KMS-11 (cell line): ENCODE measurements at regions not wholly inside any gene's neighbourhood (a gene's known extent, or its start where the extent isn't known, plus 50 kb on each side); places are given as distances from the start of the nearest gene placed in this dataset.

Experiments used
- H2AFZ ChIP-seq: fragments of 200-600 bp; sonication (generic); 2 replicates; pipeline ENCODE4 v1.6.1; 2016; ENCODE audit warnings: antibody characterized with exemption, mixed run types, low read depth
- H3K27ac ChIP-seq: fragments of 200-600 bp; sonication (generic); 2 replicates; pipeline ENCODE4 v1.6.1; 2016; ENCODE audit warnings: mild to moderate bottlenecking, mixed run types
- H3K27me3 ChIP-seq: fragments of 200-600 bp; sonication (generic); 2 replicates; pipeline ENCODE4 v1.6.1; 2017; ENCODE audit warnings: mild to moderate bottlenecking, low read depth, mixed run types, moderate library complexity; ENCODE audit not compliant: insufficient read depth
- H3K36me3 ChIP-seq: fragments of 200-600 bp; sonication (generic); 2 replicates; pipeline ENCODE4 v1.6.1; 2017; ENCODE audit warnings: mild to moderate bottlenecking, mixed run types; ENCODE audit not compliant: insufficient read depth
- H3K4me1 ChIP-seq: fragments of 200-600 bp; sonication (generic); 2 replicates; pipeline ENCODE4 v1.6.1; 2016; ENCODE audit warnings: mild to moderate bottlenecking, low read depth, mixed run types; ENCODE audit not compliant: poor library complexity, severe bottlenecking
- H3K4me2 ChIP-seq: fragments of 200-600 bp; sonication (generic); 2 replicates; pipeline ENCODE4 v1.7.0; 2016; ENCODE audit warnings: mild to moderate bottlenecking, mixed run types
- H3K4me3 ChIP-seq: fragments of 200-600 bp; sonication (generic); IDR thresholded peaks from 2 replicates; pipeline ENCODE4 v1.6.1; 2017; ENCODE audit warnings: low read depth, low read length, mixed read lengths; ENCODE audit not compliant: insufficient read depth
- H3K79me2 ChIP-seq: fragments of 200-600 bp; sonication (generic); 2 replicates; pipeline ENCODE4 v1.6.1; 2016; ENCODE audit warnings: low read depth, mixed run types; ENCODE audit not compliant: insufficient read depth
- H3K9ac ChIP-seq: fragments of 200-600 bp; sonication (generic); 2 replicates; pipeline ENCODE4 v1.6.1; 2016; ENCODE audit warnings: mild to moderate bottlenecking, mixed run types
- H4K20me1 ChIP-seq: fragments of 200-600 bp; sonication (generic); 2 replicates; pipeline ENCODE4 v1.6.1; 2016; ENCODE audit warnings: mild to moderate bottlenecking, mixed run types; ENCODE audit not compliant: insufficient read depth
- CTCF ChIP-seq: fragments of 200-600 bp; sonication (generic); conservative IDR thresholded peaks from 2 replicates; pipeline ENCODE4 v1.6.1; 2017; ENCODE audit warnings: low read depth, mild to moderate bottlenecking, antibody characterized with exemption, low read length, moderate library complexity, mixed read lengths

- H3K36me3 ChIP-seq: no peaks in the 10 kb centered on the region
- H4K20me1 ChIP-seq: no peaks in the 10 kb centered on the region
- H3K27me3 ChIP-seq: no peaks in the 10 kb centered on the region
- TF ChIP-seq CTCF: no peak
- no peaks in the 10 kb centered on the region for H3K4me1 ChIP-seq
- H3K79me2 ChIP-seq: no peaks in the 10 kb centered on the region
- no peak overlapping the region for H3K4me2 ChIP-seq
- no peak overlapping the region for H3K9ac ChIP-seq
- no peak overlapping the region for H3K4me3 ChIP-seq
- no peak overlapping the region for H2AFZ ChIP-seq
- no peak overlapping the region for H3K27ac ChIP-seq
Measured at GRCh38 chr17:12269751-12270150, 249.1 kb downstream of the MAP2K4 start.

GRCh38 chr17:12277827-12278226 is 257.1 kb downstream of the MAP2K4 start:
- H3K79me2 ChIP-seq: no peaks in the 10 kb centered on the region
- H2AFZ ChIP-seq: no peak overlapping the region
- TF ChIP-seq CTCF: no peak
- H3K4me2 ChIP-seq: no peak overlapping the region
- no peaks in the 10 kb centered on the region for H3K27me3 ChIP-seq
- no peaks in the 10 kb centered on the region for H3K4me1 ChIP-seq
- no peak overlapping the region for H3K27ac ChIP-seq
- no peaks in the 10 kb centered on the region for H4K20me1 ChIP-seq
- H3K4me3 ChIP-seq: no peak overlapping the region
- no peak overlapping the region for H3K9ac ChIP-seq
- H3K36me3 ChIP-seq: no peaks in the 10 kb centered on the region

GRCh38 chr17:12282056-12282455 is 261.4 kb downstream of the MAP2K4 start:
- no peaks in the 10 kb centered on the region for H3K36me3 ChIP-seq

GRCh38 chr17:12287953-12288352 is 267.3 kb downstream of the MAP2K4 start:
- Histone ChIP-seq H3K4me3 (no peak overlapping the region), H3K27me3 (no peaks in the 10 kb centered on the region), H4K20me1 (no peaks in the 10 kb centered on the region), H3K4me1 (no peaks in the 10 kb centered on the region), H3K4me2 (no peak overlapping the region), H2AFZ (no peak overlapping the region), H3K9ac (no peak overlapping the region), H3K36me3 (no peaks in the 10 kb centered on the region), H3K27ac (no peak overlapping the region), H3K79me2 (no peaks in the 10 kb centered on the region)
- no peak for TF ChIP-seq CTCF

More at GRCh38 chr17:12282056-12282455, 261.4 kb downstream of the MAP2K4 start:
- no peaks in the 10 kb centered on the region for H3K79me2 ChIP-seq
- no peak overlapping the region for H2AFZ ChIP-seq
- no peak overlapping the region for H3K27ac ChIP-seq
- H3K4me2 ChIP-seq: no peak overlapping the region
- H3K27me3 ChIP-seq: no peaks in the 10 kb centered on the region
- H3K4me3 ChIP-seq: no peak overlapping the region
- H3K9ac ChIP-seq: no peak overlapping the region
- TF ChIP-seq CTCF: no peak
- H4K20me1 ChIP-seq: no peaks in the 10 kb centered on the region
- no peaks in the 10 kb centered on the region for H3K4me1 ChIP-seq
